Sigmoid colon (tissue), 6 donors: ENCODE measurements at regions not wholly inside any gene's neighbourhood (a gene's known extent, or its start where the extent isn't known, plus 50 kb on each side); places are given as distances from the start of the nearest gene placed in this dataset.

Experiments used
- DNase-seq: peaks from one replicate; pipeline ENCODE4 v3.0.0-alpha.2; 2019
- H3K27ac ChIP-seq, 4 donors: fragments of 200-600 bp; sonication (generic); one replicate each; pipeline ENCODE4 v1.5.1; 2016 to 2019; ENCODE audit warnings: mild to moderate bottlenecking in 1 of 4
- H3K27me3 ChIP-seq, 3 donors: fragments of 200-600 bp; sonication (generic); one replicate each; pipeline ENCODE4 v1.5.1; 2019; ENCODE audit warnings: mild to moderate bottlenecking in 1 of 3
- H3K36me3 ChIP-seq, 4 donors: fragments of 200-600 bp; sonication (generic); one replicate each; pipeline ENCODE4 v1.5.1; 2016 to 2019
- H3K4me1 ChIP-seq, 4 donors: fragments of 200-600 bp; sonication (generic); one replicate each; pipeline ENCODE4 v1.5.1; 2017 to 2019
- H3K4me3 ChIP-seq, 4 donors: fragments of 200-600 bp; sonication (generic); one replicate each; pipeline ENCODE4 v1.5.1; 2017 to 2019; ENCODE audit warnings: mild to moderate bottlenecking in 2 of 4, moderate library complexity in 1 of 4
- H3K9me3 ChIP-seq, 4 donors: fragments of 200-600 bp in 3 of 4; sonication (generic) in 3 of 4; one replicate each; pipeline versions ENCODE4 v1.5.1 to v1.6.1; 2013 to 2019
- EP300 ChIP-seq, 4 donors: sonication (generic); formaldehyde crosslinking; IDR thresholded peaks; one replicate each; pipeline ENCODE4 v1.6.1; 2017; ENCODE audit warnings: antibody characterized with exemption in 4 of 4
- POLR2A ChIP-seq, 2 donors: fragments of 450-650 bp; IDR thresholded peaks; one replicate each; pipeline ENCODE4 v1.6.1; 2016; ENCODE audit warnings: antibody characterized with exemption in 2 of 2, mild to moderate bottlenecking in 2 of 2, moderate library complexity in 2 of 2
- POLR2AphosphoS5 ChIP-seq, 4 donors: sonication (generic); formaldehyde crosslinking; IDR thresholded peaks; one replicate each; pipeline ENCODE4 v1.6.1; 2017; ENCODE audit warnings: antibody characterized with exemption in 4 of 4
- WGBS, 2 donors: extraction: QIAGEN DNeasy Blood & Tissue Kit; methylation state at CpG; one replicate each; pipeline ENCODE4 v1.1.7; 2013; 5-methylcytosine and 5-hydroxymethylcytosine counted together
- intact Hi-C: fragments of 100-400 bp; cut with DNase I; formaldehyde crosslinking; loops from one replicate; pipeline ENCODE4 v1.15.1; 2023
- TF ChIP-seq, protein P1 (sequence below), 4 experiments: fragments of 450-650 bp in 3 of 4; fragments of 200-600 bp in 1 of 4; IDR thresholded peaks; one replicate each; pipeline ENCODE4 v1.5.1; 2016 to 2019; ENCODE audit warnings: antibody characterized with exemption in 4 of 4, mild to moderate bottlenecking in 3 of 4, moderate library complexity in 2 of 4
- donor health status: healthy with polysubstance abuse.
- donor health status: healthy.

DNA sequence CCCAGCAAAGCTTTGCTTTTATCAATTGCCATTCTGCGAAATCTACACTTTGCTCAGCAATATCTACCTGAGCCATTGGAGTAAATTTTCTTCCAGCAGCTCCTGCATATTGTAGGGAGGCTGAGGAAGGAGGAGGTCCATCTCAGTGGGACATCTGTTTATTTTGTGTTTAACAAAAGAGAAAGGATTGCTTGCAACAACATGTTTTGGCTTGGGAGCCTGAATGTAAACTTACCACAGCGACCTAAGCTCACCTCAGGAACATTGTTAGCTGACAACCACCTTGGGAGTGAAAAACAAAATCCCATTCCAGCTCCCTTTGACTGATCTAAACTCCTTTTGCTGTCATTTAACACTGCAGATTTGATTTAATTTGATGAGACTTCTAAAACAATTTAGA is 356.1 kb downstream of the SS18 start:
- no peaks in the 10 kb centered on the region for H3K36me3 ChIP-seq
- peaks cover 0 to 2% (median 0%) of the 10 kb centered on the region in 4 donors for H3K9me3 ChIP-seq
- no peak overlapping the region for H3K27ac ChIP-seq
- intact Hi-C loops, result no loop called here
- no peaks in the 10 kb centered on the region for H3K4me1 ChIP-seq
- no peak for DNase-seq
- no peak overlapping the region for H3K4me3 ChIP-seq
- H3K27me3 ChIP-seq, result no peaks in the 10 kb centered on the region
- TF ChIP-seq POLR2AphosphoS5 (IDR thresholded peaks at IDR 0.05), result no peak
- TF ChIP-seq, protein P1, sequence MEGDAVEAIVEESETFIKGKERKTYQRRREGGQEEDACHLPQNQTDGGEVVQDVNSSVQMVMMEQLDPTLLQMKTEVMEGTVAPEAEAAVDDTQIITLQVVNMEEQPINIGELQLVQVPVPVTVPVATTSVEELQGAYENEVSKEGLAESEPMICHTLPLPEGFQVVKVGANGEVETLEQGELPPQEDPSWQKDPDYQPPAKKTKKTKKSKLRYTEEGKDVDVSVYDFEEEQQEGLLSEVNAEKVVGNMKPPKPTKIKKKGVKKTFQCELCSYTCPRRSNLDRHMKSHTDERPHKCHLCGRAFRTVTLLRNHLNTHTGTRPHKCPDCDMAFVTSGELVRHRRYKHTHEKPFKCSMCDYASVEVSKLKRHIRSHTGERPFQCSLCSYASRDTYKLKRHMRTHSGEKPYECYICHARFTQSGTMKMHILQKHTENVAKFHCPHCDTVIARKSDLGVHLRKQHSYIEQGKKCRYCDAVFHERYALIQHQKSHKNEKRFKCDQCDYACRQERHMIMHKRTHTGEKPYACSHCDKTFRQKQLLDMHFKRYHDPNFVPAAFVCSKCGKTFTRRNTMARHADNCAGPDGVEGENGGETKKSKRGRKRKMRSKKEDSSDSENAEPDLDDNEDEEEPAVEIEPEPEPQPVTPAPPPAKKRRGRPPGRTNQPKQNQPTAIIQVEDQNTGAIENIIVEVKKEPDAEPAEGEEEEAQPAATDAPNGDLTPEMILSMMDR (IDR thresholded peaks at IDR 0.05), result no peak
- no peak for TF ChIP-seq EP300 (IDR thresholded peaks at IDR 0.05)
- no peak for TF ChIP-seq POLR2A (IDR thresholded peaks at IDR 0.05)
- WGBS, 2 donors, result 55 to 66% methylated on average over 2 of the region's 2 CpGs

DNA sequence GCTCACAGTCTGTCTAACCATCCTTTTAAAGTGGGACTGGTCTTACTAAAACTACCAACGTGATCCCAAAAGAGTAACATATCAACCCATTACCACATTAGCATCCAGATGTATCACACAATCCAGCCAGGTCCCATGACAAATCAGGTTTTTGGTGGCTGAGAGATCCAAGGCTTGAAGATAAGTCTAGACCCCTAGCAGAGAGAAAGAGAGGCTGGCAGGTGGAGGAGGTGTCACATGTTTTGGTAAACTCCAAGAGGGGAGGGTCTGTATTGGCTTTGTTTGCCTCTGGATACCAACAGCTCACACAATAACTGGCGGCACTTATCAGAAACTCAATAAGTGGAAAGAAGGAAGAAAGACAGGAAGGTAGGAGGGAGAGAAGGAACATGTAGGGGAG is 357.6 kb downstream of the SS18 start:
- TF ChIP-seq EP300 (IDR thresholded peaks at IDR 0.05) (no peak), POLR2AphosphoS5 (IDR thresholded peaks at IDR 0.05) (no peak), POLR2A (IDR thresholded peaks at IDR 0.05) (no peak)
- TF ChIP-seq, protein P1 (IDR thresholded peaks at IDR 0.05), result no peak
- Histone ChIP-seq H3K27me3 (no peaks in the 10 kb centered on the region), H3K4me3 (no peak overlapping the region), H3K27ac (no peak overlapping the region), H3K9me3 (peaks cover 0 to 2% (median 0%) of the 10 kb centered on the region in 4 donors), H3K36me3 (no peaks in the 10 kb centered on the region), H3K4me1 (no peaks in the 10 kb centered on the region)
- 60 to 80% methylated on average over 2 of the region's 2 CpGs for WGBS, 2 donors
- no peak for DNase-seq
- intact Hi-C loops, result no loop called here

DNA sequence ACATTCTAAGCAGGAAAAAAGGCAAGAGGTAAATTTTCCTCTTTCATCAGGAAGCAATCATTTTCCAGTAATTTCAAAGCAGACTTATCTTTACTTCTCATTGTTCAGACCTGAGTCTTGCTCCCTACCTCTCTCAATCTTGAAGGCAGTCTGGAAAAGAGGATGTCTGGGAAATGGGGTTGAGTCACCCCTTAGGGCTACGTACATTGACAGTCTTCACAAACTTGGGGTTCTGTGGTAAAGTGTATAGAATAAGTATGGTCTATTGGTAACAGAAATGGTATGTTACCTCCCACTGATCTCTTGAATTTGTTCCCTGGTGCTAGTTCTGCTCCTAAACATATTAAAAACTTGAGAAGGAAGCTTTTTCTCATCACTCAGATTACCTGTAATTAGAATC is 361.3 kb downstream of the SS18 start:
- H3K27me3 ChIP-seq, result no peaks in the 10 kb centered on the region
- TF ChIP-seq POLR2A (IDR thresholded peaks at IDR 0.05) (no peak), EP300 (IDR thresholded peaks at IDR 0.05) (no peak), POLR2AphosphoS5 (IDR thresholded peaks at IDR 0.05) (no peak)
- TF ChIP-seq, protein P1 (IDR thresholded peaks at IDR 0.05), result no peak
- no peak overlapping the region for H3K4me3 ChIP-seq
- H3K27ac ChIP-seq, result no peak overlapping the region
- no peak for DNase-seq
- intact Hi-C loops, result no loop called here
- H3K4me1 ChIP-seq, result no peaks in the 10 kb centered on the region
- peaks cover 0 to 2% (median 0%) of the 10 kb centered on the region in 4 donors for H3K9me3 ChIP-seq
- H3K36me3 ChIP-seq, result no peaks in the 10 kb centered on the region
- 93 to 95% methylated on average over 1 of the region's 1 CpG for WGBS, 2 donors

DNA sequence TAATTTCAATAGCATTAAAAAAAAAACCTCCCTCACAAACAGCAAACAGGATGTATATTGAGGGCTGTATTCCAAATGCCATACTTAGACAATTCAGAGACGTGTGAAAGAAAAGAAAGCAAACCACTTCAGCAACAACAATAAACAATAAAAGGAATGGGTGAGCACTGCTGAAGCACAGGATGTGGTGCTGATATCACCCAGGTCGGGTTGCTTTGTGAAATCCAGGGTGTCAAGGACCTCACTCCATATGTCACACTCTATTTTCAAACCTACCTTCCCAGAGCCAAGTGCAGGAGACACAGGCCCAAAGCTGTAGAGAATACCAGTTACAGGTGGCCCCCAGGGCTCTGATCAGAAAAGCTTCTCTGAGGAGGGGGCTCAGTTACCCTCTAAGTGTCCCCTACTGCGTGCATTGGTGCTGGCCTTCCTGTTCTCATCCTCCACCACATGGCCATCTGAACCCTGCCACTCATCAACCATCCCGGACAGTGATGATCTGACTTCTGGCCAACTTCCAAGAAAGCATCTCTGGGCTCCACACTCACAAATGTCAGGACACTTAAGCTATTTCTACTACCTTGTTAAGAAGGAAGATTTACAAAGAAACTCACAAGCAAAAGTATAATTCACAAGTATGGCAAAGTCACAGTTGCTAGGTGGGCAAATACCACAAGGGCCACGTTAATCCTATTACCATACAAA is 363.0 kb downstream of the SS18 start:
- TF ChIP-seq, protein P1 (IDR thresholded peaks at IDR 0.05), result no peak
- TF ChIP-seq POLR2A (IDR thresholded peaks at IDR 0.05) (no peak), EP300 (IDR thresholded peaks at IDR 0.05) (no peak)
- Histone ChIP-seq H3K4me3 (no peak overlapping the region), H3K9me3 (peaks cover 0 to 2% (median 0%) of the 10 kb centered on the region in 4 donors), H3K27ac (no peak overlapping the region), H3K4me1 (no peaks in the 10 kb centered on the region), H3K27me3 (no peaks in the 10 kb centered on the region), H3K36me3 (no peaks in the 10 kb centered on the region)
- no peak for DNase-seq
- intact Hi-C loops, result no loop called here
- WGBS, 2 donors, result 47 to 58% methylated on average over 5 of the region's 5 CpGs

DNA sequence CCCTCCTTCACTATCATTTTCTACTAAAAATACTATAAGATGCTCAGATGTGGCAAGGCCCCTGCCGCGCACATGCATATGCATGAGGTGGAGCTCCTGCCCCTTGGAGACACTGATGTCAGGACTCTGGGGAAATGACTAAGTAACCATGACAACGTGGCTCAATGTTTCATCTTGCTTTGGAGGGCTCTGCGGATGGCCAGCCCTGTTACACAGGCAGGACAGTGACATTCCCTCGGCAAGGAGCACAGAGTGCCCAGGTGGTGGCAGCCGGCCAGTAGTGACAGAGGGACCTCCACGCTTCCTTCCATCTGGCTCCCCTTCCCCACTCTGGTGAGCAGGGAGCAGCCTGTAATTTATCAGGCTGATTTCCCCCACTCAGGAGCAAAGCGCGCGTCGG is 364.1 kb downstream of the SS18 start:
- intact Hi-C loops, result no loop called here
- DNase-seq, result no peak
- Histone ChIP-seq H3K27me3 (no peaks in the 10 kb centered on the region), H3K36me3 (no peaks in the 10 kb centered on the region), H3K27ac (no peak overlapping the region), H3K9me3 (peaks cover 0 to 2% (median 0%) of the 10 kb centered on the region in 4 donors), H3K4me1 (no peaks in the 10 kb centered on the region), H3K4me3 (no peak overlapping the region)
- no peak for TF ChIP-seq POLR2AphosphoS5 (IDR thresholded peaks at IDR 0.05)
- no peak for TF ChIP-seq EP300 (IDR thresholded peaks at IDR 0.05)
- no peak for TF ChIP-seq POLR2A (IDR thresholded peaks at IDR 0.05)
- TF ChIP-seq, protein P1 (IDR thresholded peaks at IDR 0.05), result no peak
- WGBS, 2 donors, result 51 to 66% methylated on average over 11 of the region's 11 CpGs
